ENCODE measurements at regions not wholly inside any gene's neighbourhood (a gene's known extent, or its start where the extent isn't known, plus 50 kb on each side); places are given as distances from the start of the nearest gene placed in this dataset.

- Histone ChIP-seq H3K4me3 (ENCODE audit: extremely low read depth in 1 of 4, insufficient read depth in 2 of 4, low read depth in 3 of 4, low read length in 4 of 4) (no peak overlapping the region), H4K91ac (replicated peaks; ENCODE audit: insufficient read length, low read length) (no peak overlapping the region), H2BK12ac (ENCODE audit: low read depth, low read length) (no peak overlapping the region), H2AK5ac (ENCODE audit: low read depth, low read length) (no peak overlapping the region), H4K20me1 (replicated peaks in 1 of 2; ENCODE audit: control insufficient read depth in 1 of 2, insufficient read depth in 2 of 2, low read length in 2 of 2) (no peaks in the 10 kb centered on the region), H2BK5ac (ENCODE audit: low read depth, low read length) (no peak overlapping the region), H3K4ac (replicated peaks; ENCODE audit: insufficient read length, low read depth, low read length) (no peak overlapping the region), H2BK15ac (ENCODE audit: low read length) (no peak overlapping the region), H4K8ac (ENCODE audit: extremely low read depth, insufficient read depth, low read length) (no peak overlapping the region), H3K36me3 (ENCODE audit: control insufficient read depth in 2 of 4, insufficient read depth in 4 of 4, low read length in 3 of 4) (no peaks in the 10 kb centered on the region), H2BK120ac (replicated peaks; ENCODE audit: low read depth, low read length) (no peak overlapping the region), H3K4me2 (ENCODE audit: insufficient read depth in 1 of 2, low read depth in 2 of 2, low read length in 2 of 2) (no peak overlapping the region), H3K9ac (replicated peaks in 1 of 4; ENCODE audit: extremely low read depth in 1 of 4, low read depth in 3 of 4, low read length in 3 of 4) (no peak overlapping the region), H3K4me1 (replicated peaks in 1 of 4; ENCODE audit: control insufficient read depth in 3 of 4, insufficient read depth in 4 of 4, low read length in 3 of 4) (no peaks in the 10 kb centered on the region), H4K5ac (ENCODE audit: insufficient read length, low read depth, low read length) (no peak overlapping the region), H3K23me2 (ENCODE audit: low read depth, low read length) (no peaks in the 10 kb centered on the region), H3K56ac (replicated peaks; ENCODE audit: insufficient read length, low read depth, low read length) (no peak overlapping the region), H3K14ac (ENCODE audit: insufficient read length) (no peak overlapping the region), H3K27me3 (replicated peaks in 1 of 4; ENCODE audit: control insufficient read depth in 3 of 4, extremely low read depth in 1 of 4, insufficient read depth in 3 of 4, low read length in 3 of 4) (no peaks in the 10 kb centered on the region), H2BK20ac (ENCODE audit: low read length) (no peak overlapping the region), H3K18ac (ENCODE audit: extremely low read depth, low read length) (no peak overlapping the region), H3K27ac (ENCODE audit: low read depth, low read length) (no peak overlapping the region), H3K79me2 (ENCODE audit: control insufficient read depth in 1 of 2, insufficient read depth in 2 of 2, low read length in 2 of 2) (no peaks in the 10 kb centered on the region), H3K79me1 (ENCODE audit: low read depth, low read length) (no peaks in the 10 kb centered on the region), H3K23ac (ENCODE audit: insufficient read length) (no peak overlapping the region), H3K9me3 (ENCODE audit: insufficient read depth in 2 of 2, low read depth in 1 of 2, low read length in 1 of 2) (no peaks in the 10 kb centered on the region), H2AFZ (ENCODE audit: low read length) (no peak overlapping the region)
- 97% methylated on average over 4 of the region's 4 CpGs; no CpG with 5 or more reads in 1 of the 2 experiments for WGBS, 2 experiments (ENCODE audit: extremely low coverage in 1 of 2, insufficient coverage in 1 of 2, insufficient read length in 1 of 2, insufficient replicate concordance in 2 of 2, low coverage in 1 of 2, low lambda C conversion rate in 2 of 2, missing lambda C conversion rate in 1 of 2)
- FAIRE-seq (no peak), DNase-seq (ENCODE audit: low read depth in 1 of 2, low spot score in 2 of 2) (no peak)
- ChIA-PET POLR2A (ENCODE audit: partially characterized antibody) (no interaction called here), CTCF (ENCODE audit: partially characterized antibody) (no interaction called here)
- TF ChIP-seq TAF7 (optimal IDR thresholded peaks at IDR 0.05; ENCODE audit: borderline replicate concordance, low read depth, low read length) (no peak), POU5F1 (IDR thresholded peaks at IDR 0.05; ENCODE audit: low read depth, low read length) (no peak), RBBP5 (IDR thresholded peaks at IDR 0.05; ENCODE audit: borderline replicate concordance, low read depth, low read length) (no peak), SRF (IDR thresholded peaks at IDR 0.05; ENCODE audit: low read depth, low read length) (no peak), GTF2F1 (IDR thresholded peaks at IDR 0.05; ENCODE audit: borderline replicate concordance, low read depth, low read length) (no peak), NANOG (IDR thresholded peaks at IDR 0.05; ENCODE audit: insufficient read depth, low read depth, low read length, poor library complexity, severe bottlenecking) (no peak), SP4 (IDR thresholded peaks at IDR 0.05; ENCODE audit: low read length) (no peak), CHD1 (IDR thresholded peaks at IDR 0.05; ENCODE audit: low read depth, low read length) (no peak), POLR2A (IDR thresholded peaks at IDR 0.05; ENCODE audit: control extremely low read depth in 1 of 2, low read depth in 2 of 2, low read length in 2 of 2) (no peak), PHF8 (conservative IDR thresholded peaks at IDR 0.05; ENCODE audit: low read depth, low read length) (no peak), ZNF274 (IDR thresholded peaks at IDR 0.05; ENCODE audit: borderline replicate concordance, extremely low read depth, low read length) (no peak), RAD21 (IDR thresholded peaks at IDR 0.05 in 1 of 2, conservative IDR thresholded peaks at IDR 0.05 in 1 of 2; ENCODE audit: low read depth in 2 of 2, low read length in 2 of 2) (no peak)
- TF ChIP-seq, protein P1, sequence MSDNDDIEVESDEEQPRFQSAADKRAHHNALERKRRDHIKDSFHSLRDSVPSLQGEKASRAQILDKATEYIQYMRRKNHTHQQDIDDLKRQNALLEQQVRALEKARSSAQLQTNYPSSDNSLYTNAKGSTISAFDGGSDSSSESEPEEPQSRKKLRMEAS (IDR thresholded peaks at IDR 0.05) = no peak
Measured at GRCh38 chr11:80486678-80487077, 1045.8 kb upstream of the TENM4 start.

Data from H1 (cell line).